RWPE1 (cell line): ENCODE measurements at regions not wholly inside any gene's neighbourhood (a gene's known extent, or its start where the extent isn't known, plus 50 kb on each side); places are given as distances from the start of the nearest gene placed in this dataset.

Source experiments
- CTCF ChIA-PET: fragments of 350-600 bp; sonication (Branson Sonifier 250); formaldehyde crosslinking; extraction: SDS; loops from one replicate; lab custom pipeline; 2021; lab: Yijun Ruan, JAX
- POLR2A ChIA-PET: fragments of 400-600 bp; formaldehyde crosslinking; extraction: SDS; loops from one replicate; lab custom pipeline; 2020; ENCODE audit warnings: antibody characterized with exemption; ENCODE audit not compliant: low non-redundant PET; lab: Yijun Ruan, JAX
- DNase-seq: peaks from one replicate; pipeline ENCODE4 v3.0.0; 2012; ENCODE audit warnings: low spot score
- H3K27ac ChIP-seq: fragments of 450-650 bp; 2 replicates; pipeline ENCODE4 v1.5.1; 2017
- TF ChIP-seq, protein P1 (sequence below): fragments of 450-650 bp; conservative IDR thresholded peaks from 2 replicates; pipeline ENCODE4 v1.5.1; 2017; ENCODE audit warnings: low read depth, mild to moderate bottlenecking

DNA sequence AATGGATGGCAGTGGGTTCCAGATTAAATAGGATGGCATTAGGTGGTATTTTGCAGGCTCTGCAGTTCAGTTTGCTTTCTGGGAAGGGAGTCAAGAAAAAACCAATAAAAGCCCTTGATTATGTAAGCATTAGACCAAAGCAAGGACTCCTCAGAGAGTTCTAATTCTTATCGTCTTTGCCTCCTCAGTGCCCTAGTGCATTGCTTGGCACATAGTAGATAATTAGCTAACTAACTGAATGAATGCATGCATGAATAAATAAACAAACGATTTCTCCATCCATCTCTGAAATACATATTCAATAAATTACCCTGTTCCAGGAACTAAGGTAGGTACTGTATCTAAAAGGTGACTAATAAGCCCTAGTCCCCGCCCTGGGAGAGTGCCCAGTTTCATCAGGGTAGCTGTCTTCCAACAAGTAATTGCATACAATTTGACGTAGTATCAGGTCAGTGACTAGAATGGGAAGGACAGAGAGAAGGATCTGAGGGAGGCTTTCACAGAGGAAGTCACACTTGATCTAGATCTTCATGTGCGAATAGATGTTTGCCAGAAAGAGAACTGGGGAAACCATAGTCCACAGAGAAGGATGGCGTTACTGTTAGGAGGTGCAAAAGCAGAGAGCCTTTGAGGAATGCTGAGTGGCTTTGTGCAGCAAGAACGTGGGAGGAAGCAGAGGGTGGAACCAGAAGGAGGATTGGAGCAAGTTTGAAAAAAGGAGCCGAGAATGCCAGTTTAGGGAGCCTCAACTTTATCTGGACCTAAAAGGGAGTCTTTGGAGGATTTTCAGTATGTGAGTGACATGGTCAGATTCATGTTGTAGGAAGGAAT, 111.4 kb downstream of the TBX19 start:
- peak; percentile 48 for DNase-seq
- no peak overlapping the region for H3K27ac ChIP-seq
- CTCF ChIA-PET: no interaction called here
- POLR2A ChIA-PET: no interaction called here
- TF ChIP-seq, protein P1, sequence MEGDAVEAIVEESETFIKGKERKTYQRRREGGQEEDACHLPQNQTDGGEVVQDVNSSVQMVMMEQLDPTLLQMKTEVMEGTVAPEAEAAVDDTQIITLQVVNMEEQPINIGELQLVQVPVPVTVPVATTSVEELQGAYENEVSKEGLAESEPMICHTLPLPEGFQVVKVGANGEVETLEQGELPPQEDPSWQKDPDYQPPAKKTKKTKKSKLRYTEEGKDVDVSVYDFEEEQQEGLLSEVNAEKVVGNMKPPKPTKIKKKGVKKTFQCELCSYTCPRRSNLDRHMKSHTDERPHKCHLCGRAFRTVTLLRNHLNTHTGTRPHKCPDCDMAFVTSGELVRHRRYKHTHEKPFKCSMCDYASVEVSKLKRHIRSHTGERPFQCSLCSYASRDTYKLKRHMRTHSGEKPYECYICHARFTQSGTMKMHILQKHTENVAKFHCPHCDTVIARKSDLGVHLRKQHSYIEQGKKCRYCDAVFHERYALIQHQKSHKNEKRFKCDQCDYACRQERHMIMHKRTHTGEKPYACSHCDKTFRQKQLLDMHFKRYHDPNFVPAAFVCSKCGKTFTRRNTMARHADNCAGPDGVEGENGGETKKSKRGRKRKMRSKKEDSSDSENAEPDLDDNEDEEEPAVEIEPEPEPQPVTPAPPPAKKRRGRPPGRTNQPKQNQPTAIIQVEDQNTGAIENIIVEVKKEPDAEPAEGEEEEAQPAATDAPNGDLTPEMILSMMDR: no peak

DNA sequence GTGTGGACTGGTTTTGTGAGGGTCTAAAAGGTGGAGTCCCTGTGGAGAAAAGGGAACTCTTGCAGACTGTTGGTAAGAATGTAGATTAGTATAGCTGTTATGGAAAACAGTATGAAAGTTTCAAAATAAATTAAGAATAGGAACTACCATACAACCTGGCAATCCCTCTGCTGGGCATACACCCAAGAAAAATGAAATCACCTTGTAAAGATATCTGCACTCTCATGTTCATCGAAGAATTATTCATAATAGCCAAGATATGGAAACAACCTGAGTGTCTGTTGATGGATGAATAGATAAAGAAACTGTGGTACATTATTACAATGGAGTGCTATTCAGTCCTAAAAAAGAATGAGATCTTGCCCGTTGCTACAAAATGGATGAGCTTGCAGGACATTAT, 109.6 kb downstream of the TBX19 start:
- no peak overlapping the region for H3K27ac ChIP-seq
- TF ChIP-seq, protein P1: no peak
- POLR2A ChIA-PET: no interaction called here
- CTCF ChIA-PET: no interaction called here
- no peak for DNase-seq

DNA sequence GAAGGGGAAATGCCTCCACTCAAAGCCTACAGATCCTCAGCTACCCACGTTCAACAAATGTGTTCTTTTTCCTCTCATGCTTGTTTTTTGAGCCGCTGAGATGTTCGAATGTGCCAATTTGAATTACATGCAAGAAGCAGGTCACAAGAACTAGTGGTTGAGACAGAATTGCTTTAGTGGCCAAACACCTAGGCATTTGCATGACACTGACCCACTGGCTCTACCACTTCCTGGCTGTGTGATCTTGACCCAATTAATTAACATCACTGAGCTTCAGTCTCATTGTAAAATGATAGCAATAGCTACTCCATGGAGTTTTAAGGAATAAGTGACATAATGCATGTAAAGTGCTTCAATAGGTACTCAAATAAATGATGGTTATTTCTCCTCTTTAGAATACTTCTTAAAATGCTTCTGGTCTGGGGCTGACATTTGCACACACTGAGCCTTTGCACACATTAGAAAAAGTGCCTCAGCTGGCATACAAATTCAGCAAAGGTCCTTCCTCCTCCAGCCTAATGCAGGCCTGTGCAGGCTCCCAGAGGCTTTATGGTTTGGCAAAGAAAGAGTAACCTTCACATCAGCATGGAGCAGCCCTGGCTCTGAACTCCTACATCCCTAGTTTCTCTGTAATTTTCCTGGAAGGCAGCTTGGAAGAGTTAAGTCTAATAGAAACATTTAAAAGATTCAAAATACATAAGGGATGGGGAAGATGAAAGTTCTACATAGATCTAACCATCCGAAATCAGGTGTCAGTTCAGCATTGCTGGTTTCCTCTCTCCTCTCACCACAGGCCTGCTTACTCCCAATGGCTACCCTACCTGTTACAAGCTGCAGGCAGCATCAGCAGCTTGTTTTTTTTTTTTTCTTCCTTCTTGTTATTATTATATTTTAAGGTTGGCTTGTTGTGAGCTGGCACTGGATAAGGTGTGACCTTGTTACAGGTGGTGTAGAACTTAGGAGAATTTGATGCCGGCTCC, 107.4 kb downstream of the TBX19 start:
- no peak overlapping the region for H3K27ac ChIP-seq
- TF ChIP-seq, protein P1: no peak
- no peak for DNase-seq
- ChIA-PET CTCF (interaction anchor here (0.6 kb wide), 2 partner anchors 54 to 777 kb away, joined by 3 read pairs; no protein-coding TSS in a partner anchor), POLR2A (no interaction called here)

DNA sequence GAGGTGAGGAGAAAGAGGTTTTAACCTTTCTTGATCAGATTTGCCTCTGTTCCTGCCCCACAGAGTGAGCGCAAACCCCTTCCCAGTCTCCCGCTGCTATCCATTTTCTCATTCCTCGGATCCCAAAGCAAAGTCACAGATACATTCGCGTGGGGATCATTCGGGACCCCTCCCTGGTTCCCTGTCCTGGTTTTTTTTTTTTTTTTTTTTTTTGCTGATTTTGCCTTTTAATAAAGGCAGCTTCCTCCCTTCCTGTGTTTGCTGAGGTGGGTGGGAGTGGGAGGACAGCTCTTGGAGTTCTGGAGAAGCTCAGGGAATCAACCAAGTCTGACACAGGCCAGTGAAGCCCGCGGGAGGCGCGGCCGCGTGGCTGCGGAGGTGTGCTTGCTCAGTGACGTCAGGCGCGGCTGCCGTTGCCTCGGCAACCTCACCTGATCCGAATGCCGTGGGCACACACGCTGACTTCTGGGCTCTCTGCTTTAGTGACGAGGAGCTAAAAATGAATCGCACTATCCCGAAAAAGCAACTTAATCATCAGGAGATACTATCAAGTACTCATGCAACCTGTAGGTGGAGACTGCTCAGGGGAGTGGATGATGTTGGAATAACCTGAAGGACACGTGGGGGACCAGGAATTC, 106.4 kb downstream of the TBX19 start:
- ChIA-PET POLR2A (interaction anchor here (0.7 kb wide), 1 partner anchor 11 kb away, joined by 11 read pairs; no protein-coding TSS in a partner anchor), CTCF (interaction anchor here (0.7 kb wide), 1 partner anchor 1119 kb away, joined by 3 read pairs; no protein-coding TSS in a partner anchor)
- H3K27ac ChIP-seq: no peak overlapping the region
- DNase-seq: peak; percentile 72
- TF ChIP-seq, protein P1: no peak

DNA sequence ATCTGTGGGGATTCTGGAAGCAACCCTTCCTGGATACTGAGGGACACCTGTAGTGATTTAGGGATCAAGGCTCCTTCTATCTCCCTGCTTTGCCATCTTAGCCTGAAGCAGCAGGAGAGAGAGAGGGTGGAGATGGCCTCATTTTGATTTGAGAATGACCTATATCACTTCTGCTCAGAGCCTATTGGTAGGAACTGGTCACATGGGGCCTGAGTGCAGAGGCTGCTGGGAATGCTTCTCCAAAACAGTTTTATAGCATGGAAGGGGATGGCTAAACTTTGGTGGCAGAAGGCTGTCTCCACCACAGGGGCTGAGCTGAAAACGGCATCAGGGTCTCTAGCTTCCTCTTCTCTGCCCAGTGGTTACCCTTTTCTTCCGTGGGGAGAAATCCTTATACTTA, 105.8 kb downstream of the TBX19 start:
- ChIA-PET CTCF (interaction anchor here (1.0 kb wide), 1 partner anchor 13 kb away, joined by 3 read pairs; no protein-coding TSS in a partner anchor), POLR2A (no interaction called here)
- DNase-seq: no peak
- TF ChIP-seq, protein P1: no peak
- H3K27ac ChIP-seq: no peak overlapping the region
